T-helper 2 cell (primary cell): ENCODE measurements at regions not wholly inside any gene's neighbourhood (a gene's known extent, or its start where the extent isn't known, plus 50 kb on each side); places are given as distances from the start of the nearest gene placed in this dataset.
"Not testable (repeated sequence)": the region's sequence is repeated elsewhere in the genome, so short reads cannot be mapped to it uniquely, and the experiment has no call there.

Experiments used
- DNase-seq, 5 experiments: peaks; one replicate each; pipeline versions ENCODE4 v3.0.0 to v3.0.0-alpha.2; 2012 to 2022

DNA sequence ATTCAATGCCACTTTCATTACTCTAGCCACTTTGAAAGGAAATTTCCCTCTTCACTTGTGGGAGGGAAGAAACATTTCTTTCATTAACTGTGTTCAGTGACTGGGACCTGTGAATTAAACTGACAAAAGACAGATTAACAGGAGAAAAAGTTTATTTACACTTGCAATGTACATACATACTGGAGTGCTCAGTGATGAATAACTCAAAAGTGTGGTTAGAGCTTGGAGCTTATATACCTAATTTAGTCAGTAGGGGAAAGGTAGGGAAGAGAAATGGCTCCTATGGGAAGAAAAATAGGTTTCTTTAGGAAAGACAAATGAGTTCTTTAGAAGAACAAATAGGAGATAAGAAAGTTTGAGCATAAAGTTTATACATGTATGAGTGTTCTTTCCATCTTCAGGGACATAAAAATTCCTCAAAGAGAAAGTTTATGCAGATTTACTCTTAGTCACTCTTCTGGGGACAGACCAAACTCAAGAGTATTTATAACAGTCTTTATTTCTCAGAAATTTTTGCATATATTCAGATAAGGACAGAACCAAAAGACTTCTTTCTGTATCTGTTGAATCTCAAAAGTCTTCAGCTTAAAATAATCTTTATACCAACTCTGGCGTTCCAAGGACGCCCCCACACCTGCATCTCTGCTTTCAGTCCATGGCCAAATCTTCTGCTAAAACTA lies 120.0 kb upstream of the RAI14 start:
- no peak for DNase-seq

DNA sequence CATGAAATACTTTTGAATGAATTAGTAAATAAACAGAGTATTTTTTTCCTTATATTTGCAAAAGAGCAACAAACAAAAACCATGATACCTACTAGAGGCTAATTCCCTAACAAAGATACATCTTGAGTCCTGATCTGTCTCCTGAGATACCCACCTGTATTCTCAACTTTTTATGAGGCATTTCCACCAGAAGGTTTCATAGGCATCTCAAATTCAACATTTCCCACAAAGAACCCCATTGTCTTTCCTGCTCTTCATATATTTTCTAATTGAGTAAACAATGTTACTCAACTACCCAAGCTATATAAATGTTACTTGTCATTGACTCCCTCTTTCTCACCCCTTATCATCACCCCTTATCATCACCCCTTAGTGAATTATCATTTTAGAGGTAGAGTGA lies 119.4 kb upstream of the RAI14 start:
- no peak for DNase-seq

DNA sequence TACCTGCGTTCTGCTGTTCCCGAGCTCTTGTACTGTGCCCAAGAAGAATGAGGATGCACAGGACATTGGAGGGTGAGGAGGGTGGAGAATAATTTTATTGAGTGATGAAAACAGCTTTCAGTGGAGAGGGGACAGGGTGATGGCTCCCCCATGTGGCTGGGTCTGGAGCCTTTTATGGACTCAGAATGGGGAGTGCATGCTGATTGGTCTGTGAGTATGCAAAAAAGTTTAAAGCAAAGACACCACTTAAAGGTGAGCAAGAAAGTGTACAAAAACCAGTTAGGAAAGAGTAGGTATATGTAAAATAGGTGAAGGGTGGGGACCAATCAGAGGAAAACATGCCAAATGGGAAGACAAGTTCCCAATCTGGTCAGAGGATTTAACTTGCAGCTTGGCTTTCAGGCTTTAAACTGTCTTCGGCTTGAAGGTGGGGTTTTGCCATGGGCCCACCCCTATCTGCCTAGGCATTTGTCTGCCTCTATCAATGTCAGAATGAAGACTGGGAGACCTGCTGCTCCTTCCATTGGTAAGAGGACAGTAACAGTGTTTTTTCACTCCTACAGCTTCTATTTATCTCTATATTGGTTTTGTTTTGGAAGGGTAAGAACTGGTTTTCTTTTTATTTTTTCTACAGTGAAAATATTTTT lies 118.0 kb upstream of the RAI14 start:
- DNase-seq = peak in 1 of 5 experiments; percentile 19

DNA sequence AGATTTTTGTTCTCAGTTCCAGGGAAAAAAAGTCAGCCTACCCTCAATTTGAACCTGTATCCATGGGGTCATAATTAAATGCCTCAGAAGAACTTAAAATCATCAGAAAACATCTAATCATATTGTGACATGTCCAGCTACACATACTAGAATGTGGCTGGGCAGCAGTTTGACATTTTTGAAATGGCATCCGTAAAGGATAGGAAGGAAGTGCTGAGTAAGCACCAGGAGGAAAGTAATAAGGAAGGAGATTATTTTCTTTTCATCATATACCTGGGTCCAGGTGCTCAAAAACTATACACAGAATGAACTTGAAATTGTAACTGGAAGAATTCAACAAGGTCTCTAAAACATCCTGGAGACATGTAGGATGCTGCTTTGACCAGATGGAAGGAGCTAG lies 116.9 kb upstream of the RAI14 start:
- DNase-seq = no peak

DNA sequence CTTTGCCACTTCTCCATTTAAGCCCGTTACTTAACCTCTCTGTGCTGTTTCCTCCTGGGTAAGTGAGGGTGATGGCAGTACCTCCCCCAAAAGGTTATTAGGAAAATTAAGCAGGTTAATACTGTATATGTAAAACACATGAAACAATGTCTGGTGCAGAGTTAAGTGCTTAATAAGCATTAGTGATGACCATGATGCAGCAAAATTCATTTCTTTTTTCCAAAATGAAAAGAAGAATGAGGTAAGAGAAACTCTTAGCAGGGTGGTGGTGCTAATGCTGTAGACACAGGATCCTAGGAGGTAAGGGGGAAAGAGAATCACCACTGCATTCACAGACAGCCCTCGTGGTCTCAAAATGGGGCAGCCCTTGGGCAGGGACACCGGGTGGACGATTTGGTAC lies 115.1 kb upstream of the RAI14 start:
- DNase-seq = no peak

DNA sequence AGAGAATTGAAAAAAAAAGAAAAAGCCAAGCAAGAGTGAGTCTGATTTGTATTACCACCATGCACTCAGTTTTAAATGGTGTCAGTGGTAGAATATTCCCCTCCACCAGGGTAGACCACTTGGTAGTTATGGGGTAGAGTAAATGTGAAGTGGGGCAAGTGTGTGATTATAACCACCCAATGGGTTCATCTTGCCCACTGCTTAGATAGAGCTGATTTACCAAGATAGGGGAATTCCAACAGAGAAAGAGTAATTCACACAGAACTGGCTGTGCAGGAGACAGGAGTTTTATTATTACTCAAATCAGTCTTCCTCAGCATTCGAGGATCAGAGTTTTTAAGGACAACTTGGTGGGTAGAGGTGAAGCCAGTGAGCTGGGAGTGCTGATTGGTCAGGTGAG lies 113.3 kb upstream of the RAI14 start:
- no peak for DNase-seq

DNA sequence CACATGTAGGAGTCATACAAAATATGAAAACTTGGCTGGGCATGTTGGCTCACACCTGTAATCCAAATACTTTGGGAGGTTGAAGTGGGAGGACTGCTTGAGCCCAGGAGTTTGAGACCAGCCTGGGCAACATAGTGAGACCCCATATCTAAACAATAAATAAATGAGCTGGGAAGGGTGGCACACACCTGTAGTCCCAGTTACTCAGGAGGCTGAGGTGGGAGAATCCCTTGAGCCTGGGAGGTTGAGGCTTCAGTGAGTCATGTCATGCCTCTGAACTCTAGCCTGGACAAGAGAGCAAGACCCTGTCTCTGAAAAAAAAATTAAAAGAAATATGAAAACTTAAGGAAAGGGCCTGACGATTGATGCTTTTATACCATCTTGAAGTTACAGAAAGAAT lies 112.4 kb upstream of the RAI14 start:
- no peak for DNase-seq

DNA sequence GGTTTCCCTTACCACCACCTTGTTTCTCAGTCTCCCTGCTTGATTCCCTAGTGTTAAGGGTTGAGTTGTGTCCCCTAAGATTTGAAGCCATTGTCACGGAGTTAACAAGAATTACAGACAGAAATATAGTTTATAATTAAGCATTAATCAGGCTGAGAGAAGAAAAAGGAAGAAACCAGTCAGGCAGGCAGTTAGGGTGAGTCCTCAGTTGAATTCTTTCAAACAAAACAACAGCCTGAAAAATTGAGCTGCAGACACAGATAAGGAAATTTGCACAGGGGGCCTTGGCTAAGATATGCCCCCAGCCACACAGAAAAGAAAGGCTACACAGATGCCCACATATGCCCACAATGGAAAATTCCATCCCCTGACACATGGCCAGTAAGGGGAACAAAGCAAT lies 111.7 kb upstream of the RAI14 start:
- DNase-seq = no peak

DNA sequence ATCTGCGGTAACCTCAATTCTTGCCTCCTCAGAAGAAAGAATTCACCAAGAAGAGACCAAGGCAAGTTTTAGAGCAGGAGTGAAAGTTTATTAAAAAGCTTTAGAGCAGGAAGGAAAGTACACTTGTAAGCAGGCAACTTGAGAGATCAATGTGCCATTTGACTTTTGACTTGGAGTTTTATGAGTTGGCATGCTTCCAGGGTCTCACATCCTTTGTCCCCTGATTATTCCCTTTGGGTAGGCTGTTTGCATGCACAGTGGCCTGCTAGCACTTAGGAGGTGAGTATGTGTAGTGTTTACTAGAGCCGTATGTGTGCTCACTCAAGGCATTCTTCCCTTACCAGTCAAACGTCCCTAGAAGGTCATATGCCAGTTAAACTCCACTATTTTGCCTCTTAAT lies 111.0 kb upstream of the RAI14 start:
- no peak for DNase-seq

DNA sequence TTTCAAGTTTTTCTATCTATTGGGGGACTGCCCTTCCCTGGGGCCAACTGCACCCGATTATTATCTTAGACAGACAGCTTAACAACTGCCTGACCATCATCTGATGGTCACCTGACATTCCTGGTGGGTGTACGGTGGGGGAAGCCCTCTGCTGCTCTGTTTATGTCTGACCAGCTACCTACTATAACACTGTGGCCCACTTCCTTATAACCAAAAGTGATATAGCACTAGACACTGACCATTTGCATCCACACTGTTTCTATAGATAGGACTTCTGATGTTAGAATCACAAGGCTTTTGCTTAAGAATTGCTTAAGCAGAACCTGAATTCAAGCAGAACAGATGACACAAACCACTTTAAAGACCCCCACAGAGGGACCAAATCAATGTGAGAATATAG lies 110.5 kb upstream of the RAI14 start:
- no peak for DNase-seq

DNA sequence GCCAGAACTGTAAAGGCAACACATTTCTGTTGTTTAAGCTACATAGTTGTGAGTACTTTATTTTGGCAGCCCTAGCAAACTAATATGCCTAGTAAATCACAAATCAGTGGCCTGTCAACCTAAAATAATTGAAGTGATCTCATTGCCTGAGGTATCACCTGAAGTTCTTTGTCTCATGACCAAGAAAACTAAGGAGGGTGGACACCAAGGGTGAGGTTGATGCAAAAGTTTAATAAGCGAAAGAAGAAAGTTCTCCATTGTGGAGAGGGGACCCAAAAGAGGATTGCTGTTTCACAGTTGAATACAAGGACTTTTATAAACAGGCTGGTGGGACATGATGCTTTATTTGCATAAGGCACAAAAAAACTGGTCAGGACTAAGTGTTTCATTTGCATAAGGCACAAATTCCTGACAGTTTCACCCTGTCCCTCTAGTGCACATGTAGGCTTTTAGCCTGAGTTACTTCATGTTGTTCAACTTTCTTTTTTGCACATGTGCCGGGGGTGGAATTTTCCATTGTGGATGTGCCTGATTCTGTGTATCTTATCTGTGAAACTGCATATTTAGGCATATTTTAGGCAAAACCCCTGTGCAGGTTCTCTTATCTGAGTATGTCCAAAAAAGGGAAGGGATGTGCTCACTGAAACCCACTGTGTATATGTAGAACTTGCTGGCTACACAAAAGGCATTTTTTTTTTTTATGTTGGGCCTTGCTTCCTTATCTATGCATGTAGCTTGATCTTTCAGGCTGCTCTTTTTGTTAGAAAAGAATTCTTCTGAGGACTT lies 108.6 kb upstream of the RAI14 start:
- no peak for DNase-seq

DNA sequence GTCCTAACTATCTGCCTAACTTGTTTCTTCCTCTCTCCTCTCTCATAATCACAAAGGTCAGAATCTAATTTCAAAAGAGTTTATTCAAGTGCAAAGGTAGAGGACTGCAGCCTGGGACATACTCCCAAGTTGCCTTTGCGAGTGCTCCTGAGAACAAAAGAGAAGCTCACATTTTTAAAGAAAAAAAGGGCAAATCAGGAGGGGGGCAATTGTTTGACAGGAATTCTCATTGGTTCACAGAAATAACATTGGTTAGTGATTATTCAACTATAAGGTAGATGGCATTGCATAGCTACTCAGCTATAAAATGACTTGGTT lies 108.1 kb upstream of the RAI14 start:
- no peak for DNase-seq

DNA sequence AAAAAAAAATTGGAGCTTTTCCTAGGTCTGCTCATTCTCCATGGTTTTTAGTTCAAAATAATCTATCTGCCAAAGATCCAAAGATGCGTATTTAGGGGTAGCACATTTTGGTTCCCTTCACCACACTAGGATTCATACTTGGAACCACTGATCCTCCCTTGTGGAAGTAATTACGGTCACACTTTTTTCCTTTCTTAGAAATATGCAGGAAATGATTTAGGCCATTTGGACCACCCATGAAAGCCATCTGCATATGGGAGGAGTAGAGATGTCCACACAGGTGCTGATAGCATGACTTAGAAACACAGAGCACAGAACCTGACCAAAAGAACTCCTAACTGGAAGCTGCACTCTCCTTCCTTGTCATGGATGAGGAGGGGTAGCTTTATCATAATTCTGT lies 105.9 kb upstream of the RAI14 start:
- no peak for DNase-seq

DNA sequence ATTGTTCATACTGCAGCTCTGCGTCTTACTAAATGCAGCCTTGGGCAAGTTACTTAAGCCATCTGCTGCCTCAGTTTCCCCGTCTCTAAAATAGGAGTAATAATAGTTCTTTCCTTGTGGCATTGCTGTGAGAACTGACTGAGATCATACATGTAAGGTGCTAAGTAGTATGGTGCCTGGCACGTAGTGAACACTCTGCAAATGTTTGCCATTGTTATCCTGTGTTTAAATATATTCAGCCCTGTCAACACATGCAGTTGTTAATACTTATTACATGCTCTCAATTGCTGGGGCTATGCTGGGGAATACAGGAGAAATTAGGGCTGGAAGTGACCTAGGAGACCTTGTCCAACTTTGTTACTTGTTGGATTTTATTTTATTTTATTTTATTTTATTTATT lies 105.2 kb upstream of the RAI14 start:
- no peak for DNase-seq

DNA sequence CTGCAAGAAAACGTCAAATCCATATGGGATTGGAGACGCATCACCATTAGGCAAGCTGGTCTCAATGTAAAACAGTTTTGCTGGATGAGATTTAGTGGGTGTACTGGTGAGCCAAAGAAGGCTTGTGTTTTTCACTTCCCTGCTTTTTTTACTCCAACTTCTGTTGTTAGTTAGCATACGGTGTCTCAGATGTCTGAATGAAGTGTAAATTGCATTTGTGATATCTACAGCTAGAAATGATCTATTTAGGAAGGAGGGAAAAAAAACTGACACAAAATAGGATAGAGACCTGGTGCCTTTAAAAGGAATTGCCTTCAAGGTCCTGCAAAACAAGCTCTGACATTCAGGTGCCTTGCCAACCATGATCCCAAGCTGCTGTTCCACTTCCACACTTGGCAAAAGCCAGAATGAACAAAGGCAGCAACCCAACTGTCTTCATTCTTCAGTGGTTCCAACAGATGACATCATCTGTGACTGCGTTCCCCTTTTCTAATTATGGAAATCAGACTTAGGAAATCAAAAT lies 104.2 kb upstream of the RAI14 start:
- no peak for DNase-seq

DNA sequence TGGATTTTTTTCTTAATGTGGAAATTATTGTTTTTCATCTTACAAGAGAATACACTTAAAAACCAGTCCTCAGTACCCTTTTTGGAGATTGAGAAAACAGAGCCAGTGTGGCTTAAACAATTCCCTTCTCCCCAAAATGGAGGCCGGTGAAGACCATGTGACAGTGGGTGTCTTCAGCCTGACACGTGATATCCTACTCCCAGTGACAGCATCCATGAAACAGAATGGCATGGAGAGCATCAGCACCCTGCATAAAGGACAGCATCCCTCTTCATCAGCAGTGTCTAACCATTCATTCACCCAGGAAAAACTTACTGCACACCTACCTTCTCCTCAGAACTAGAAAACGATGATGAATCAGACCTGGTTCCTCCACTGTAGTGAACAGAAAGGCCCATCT lies 103.4 kb upstream of the RAI14 start:
- DNase-seq = no peak

DNA sequence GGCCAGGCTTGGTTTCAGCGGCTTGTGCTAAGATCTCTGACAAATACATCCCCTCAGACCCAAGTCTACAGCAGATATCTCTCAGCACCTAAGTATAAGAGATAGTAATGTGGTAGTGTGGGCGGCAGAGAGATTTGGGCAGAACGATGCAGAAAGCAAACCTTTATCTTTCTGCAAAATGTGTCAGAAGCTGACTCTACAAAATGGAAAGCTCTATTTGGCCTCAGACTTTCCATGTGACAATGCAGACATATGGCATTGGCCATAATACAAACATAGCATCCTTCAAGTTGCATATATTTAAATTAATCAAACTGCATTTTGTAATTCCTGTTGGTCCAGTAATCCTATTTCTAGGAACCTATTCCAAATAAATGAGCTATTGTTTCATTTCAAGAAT lies 102.5 kb upstream of the RAI14 start:
- no peak for DNase-seq

DNA sequence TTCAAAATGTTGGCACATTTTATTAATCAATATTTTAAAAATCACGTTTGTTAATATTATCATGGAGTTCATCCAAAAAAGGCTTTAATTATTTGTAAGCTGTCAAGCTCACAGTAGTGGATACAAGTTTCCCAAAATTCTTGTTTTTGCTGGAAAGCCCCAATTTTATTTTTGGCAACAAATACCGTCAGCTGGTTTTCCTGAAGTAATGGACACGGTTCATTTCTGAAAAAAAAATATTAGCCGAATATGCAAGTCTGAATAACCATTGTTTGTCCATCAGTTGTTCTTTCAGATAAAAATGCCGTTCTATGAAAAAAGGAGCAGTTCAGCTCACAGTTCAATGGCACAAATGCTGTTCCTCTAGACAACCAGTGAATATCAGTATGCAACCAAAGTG lies 101.5 kb upstream of the RAI14 start:
- no peak for DNase-seq

DNA sequence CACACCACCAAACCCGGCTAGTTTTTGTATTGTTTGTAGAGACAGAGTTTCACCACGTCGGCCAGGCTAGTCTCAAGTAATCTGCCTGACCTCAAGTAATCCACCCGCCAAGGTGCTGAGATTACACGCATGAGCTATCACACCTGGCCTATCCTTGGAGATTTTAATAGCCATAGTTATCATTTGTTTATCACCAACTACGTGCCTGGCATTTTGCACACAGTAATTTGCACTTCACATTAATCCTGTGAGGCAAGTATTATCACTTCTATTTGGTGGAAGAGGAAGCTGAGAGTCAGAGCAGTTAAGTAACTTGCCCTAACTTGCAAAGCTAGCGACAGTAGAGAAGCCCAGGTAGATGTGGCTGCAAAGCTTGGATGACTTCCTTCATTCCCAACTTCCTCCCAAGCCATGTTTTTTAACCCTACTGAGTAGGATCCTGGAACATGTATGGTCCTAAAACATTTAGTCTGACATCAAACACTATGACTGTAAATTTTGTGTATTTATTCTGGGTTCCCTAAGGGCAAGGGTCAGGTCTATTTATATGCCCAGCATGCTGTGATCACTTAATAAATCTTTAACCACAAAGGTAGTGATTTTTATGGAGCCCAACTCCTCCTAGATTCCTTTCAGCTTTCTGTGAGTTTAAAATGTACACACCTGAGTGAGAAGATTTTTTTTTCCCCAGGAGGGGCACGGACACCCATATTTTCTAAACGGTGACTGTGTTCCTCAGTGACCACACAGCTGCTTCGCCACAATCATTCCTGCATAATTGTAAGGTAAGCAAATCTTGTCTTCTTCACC lies 100.2 kb upstream of the RAI14 start:
- DNase-seq = no peak

DNA sequence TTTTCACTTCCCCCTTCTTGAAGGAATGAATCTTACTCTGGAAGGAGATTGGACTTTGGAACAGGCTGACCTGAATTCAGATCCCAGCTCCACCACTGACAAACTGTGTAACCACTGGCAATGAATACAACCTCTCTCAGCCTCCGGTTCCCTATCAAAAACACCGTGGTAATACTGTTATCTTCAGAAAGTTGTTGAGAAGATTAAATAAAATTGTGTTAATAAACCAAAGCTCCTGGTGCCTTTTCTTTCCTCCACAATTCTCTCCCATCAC lies 99.7 kb upstream of the RAI14 start:
- no peak for DNase-seq

DNA sequence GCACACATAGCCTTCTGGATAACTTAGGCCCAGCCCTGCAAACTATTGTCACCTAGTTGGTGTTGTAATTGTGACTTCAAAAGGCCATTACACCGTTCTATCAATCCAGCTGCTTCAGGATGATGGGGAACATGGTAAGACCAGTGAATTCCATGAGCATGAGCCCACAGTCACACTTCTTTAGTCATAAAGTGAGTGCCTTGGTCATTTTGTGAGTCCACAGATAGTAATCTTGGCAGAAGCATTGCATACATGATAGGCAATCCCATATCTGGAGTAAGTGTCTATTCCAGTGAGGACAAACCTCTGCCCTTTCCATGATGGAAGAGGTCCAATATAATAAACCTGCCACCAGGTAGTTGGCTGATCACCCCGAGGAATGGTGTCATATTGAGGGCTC lies 94.5 kb upstream of the RAI14 start:
- not testable (repeated sequence) for DNase-seq

DNA sequence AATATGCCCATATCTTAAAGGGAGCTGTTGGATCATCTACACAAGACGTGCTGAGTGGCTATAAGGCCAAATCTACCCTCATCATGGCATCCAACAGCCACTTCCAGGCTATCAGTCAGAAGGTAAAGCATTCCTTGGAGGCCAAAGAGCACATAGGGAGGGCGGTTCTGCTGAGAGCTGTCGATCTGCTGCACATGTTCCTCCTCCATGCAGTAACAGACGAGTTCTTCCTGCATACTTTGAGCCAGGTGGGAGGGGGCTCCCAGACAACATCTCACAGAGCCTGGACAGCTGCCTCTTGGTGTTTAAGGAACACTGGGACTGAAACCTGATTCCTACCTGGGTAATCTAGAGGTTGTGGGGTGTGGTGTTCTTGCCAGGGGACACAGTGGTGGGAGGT lies 93.3 kb upstream of the RAI14 start:
- no peak for DNase-seq

DNA sequence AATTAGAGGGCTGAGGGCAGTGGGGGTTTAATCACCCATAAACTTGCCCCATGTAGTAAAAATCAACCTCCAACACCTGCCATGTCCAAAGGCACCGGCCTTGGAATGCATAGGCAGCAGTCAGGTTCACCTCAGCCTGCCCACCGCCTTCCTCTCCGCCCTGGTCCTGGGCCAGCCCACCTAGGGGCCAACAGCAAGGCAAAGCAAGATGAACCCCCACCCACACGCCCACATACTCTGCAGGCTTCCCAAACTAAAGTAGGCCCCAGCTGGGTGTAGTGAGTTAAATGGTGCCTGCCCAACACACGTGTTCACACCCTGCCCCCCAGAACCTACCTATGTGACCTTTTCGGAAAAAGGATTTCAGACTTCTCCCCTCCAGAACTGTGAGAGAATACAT lies 92.9 kb upstream of the RAI14 start:
- no peak for DNase-seq
